ENCODE measurements at regions not wholly inside any gene's neighbourhood (a gene's known extent, or its start where the extent isn't known, plus 50 kb on each side); places are given as distances from the start of the nearest gene placed in this dataset.

GRCh38 chr20:40760399-40760798, 71.4 kb upstream of the MAFB start (continued):
- TF ChIP-seq REST (IDR thresholded peaks at IDR 0.05) (no peak), GABPA (IDR thresholded peaks at IDR 0.05 in 1 of 2, conservative IDR thresholded peaks at IDR 0.05 in 1 of 2) (no peak), ATF3 (IDR thresholded peaks at IDR 0.05) (no peak)

GRCh38 chr20:40763646-40764295, 74.7 kb upstream of the MAFB start:
- no peaks in the 10 kb centered on the region for H3K27me3 ChIP-seq (ENCODE audit: control insufficient read depth in 4 of 4, insufficient read depth in 4 of 4, low read length in 3 of 4)
- WGBS = 93% methylated on average over 10 of the region's 10 CpGs
- no peak for DNase-seq (ENCODE audit: low spot score)
- H3K36me3 ChIP-seq (ENCODE audit: control insufficient read depth in 4 of 4, insufficient read depth in 3 of 4, low read depth in 1 of 4, low read length in 3 of 4) = no peaks in the 10 kb centered on the region
- TF ChIP-seq JUND (IDR thresholded peaks at IDR 0.05) = no peak
- no peak for TF ChIP-seq FOXA1 (IDR thresholded peaks at IDR 0.05)
- TF ChIP-seq ZBTB33 (IDR thresholded peaks at IDR 0.05) = no peak
- no peak for TF ChIP-seq MAX (IDR thresholded peaks at IDR 0.05)
- no peak for TF ChIP-seq HNF4G (IDR thresholded peaks at IDR 0.05)
- no peak for TF ChIP-seq SP1 (IDR thresholded peaks at IDR 0.05)
- TF ChIP-seq RAD21 (IDR thresholded peaks at IDR 0.05) = no peak
- no peak for TF ChIP-seq TAF1 (conservative IDR thresholded peaks at IDR 0.05)
- no peak for TF ChIP-seq REST (IDR thresholded peaks at IDR 0.05)
- TF ChIP-seq HNF4A (conservative IDR thresholded peaks at IDR 0.05) = no peak
- TF ChIP-seq RXRA (IDR thresholded peaks at IDR 0.05) = no peak
- TF ChIP-seq CTCF (IDR thresholded peaks at IDR 0.05; ENCODE audit: low read depth, low read length, missing input control) = no peak
- no peak for TF ChIP-seq YY1 (IDR thresholded peaks at IDR 0.05)
- no peak for TF ChIP-seq GABPA (IDR thresholded peaks at IDR 0.05 in 1 of 2, conservative IDR thresholded peaks at IDR 0.05 in 1 of 2)
- TF ChIP-seq ATF3 (IDR thresholded peaks at IDR 0.05) = no peak
- TF ChIP-seq FOXA2 (IDR thresholded peaks at IDR 0.05) = no peak
- H3K9me3 ChIP-seq (ENCODE audit: control insufficient read depth in 4 of 4, low read length in 3 of 4) = no peaks in the 10 kb centered on the region
- no peak overlapping the region for H3K9ac ChIP-seq (ENCODE audit: low read depth in 1 of 2, low read length in 2 of 2)
- no peak overlapping the region for H3K27ac ChIP-seq (ENCODE audit: low read depth in 1 of 2, low read length in 2 of 2)
- no peak overlapping the region for H3K4me3 ChIP-seq (ENCODE audit: low read depth in 1 of 3, low read length in 3 of 3)
- H3K4me1 ChIP-seq (ENCODE audit: control insufficient read depth in 4 of 4, insufficient read depth in 4 of 4, low read length in 3 of 4) = no peaks in the 10 kb centered on the region
